WI38 (cell line): ENCODE measurements at regions not wholly inside any gene's neighbourhood (a gene's known extent, or its start where the extent isn't known, plus 50 kb on each side); places are given as distances from the start of the nearest gene placed in this dataset.

Experiments used
- H3K4me3 ChIP-seq: 2 replicates; pipeline ENCODE4 v1.5.1; 2011; ENCODE audit warnings: low read depth, mild to moderate bottlenecking, control low read depth, low read length
- TF ChIP-seq, protein P1 (sequence below): IDR thresholded peaks from 2 replicates; pipeline ENCODE4 v1.5.1; 2012; ENCODE audit warnings: low read depth, mild to moderate bottlenecking, control low read depth, low read length

DNA sequence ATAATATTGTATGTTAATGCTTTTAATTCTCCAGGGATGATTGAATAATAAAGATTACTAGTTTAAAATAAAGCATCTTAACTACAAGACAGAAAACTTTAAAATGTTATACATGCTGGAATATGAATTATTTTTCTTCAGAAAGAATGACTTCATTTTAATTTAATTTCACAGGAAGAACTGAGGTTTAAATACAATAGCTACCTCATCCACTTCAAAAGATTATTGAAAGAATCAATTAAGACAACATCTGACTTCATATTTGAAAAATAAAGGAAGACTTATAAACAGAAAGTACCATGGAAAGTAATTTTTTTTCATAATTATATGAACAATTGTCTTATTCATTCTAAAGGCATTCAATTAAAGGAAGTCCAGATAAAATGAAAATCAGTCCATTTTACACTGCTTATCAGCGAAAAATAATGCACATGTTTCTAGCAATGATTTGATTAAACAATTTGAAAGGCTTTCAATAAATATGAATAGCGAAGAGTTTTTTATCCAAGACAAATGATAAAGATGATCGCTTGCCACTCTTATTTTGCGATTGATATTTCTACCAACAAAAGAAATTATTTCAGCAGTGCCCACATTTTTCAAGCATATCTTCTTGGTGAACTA, 368.5 kb upstream of the OPRM1 start:
- TF ChIP-seq, protein P1, sequence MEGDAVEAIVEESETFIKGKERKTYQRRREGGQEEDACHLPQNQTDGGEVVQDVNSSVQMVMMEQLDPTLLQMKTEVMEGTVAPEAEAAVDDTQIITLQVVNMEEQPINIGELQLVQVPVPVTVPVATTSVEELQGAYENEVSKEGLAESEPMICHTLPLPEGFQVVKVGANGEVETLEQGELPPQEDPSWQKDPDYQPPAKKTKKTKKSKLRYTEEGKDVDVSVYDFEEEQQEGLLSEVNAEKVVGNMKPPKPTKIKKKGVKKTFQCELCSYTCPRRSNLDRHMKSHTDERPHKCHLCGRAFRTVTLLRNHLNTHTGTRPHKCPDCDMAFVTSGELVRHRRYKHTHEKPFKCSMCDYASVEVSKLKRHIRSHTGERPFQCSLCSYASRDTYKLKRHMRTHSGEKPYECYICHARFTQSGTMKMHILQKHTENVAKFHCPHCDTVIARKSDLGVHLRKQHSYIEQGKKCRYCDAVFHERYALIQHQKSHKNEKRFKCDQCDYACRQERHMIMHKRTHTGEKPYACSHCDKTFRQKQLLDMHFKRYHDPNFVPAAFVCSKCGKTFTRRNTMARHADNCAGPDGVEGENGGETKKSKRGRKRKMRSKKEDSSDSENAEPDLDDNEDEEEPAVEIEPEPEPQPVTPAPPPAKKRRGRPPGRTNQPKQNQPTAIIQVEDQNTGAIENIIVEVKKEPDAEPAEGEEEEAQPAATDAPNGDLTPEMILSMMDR = no peak
- no peak overlapping the region for H3K4me3 ChIP-seq

DNA sequence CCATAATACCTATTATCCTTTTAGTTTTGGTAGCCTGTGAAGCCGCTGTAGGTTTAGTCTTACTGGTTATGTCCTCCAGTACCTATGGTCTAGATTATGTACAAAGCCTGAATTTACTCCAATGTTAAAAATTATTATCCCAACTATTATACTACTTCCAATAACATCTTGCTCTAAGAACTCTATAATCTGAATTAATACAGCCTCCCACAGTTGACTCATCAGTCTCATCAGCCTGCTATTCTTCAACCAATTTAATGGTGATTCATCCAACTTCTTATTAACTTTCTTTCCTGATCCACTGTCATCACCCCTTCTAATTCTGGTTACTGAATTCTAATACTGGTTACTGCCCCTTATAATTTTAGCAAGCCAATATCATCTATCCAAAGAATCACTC, 370.3 kb upstream of the OPRM1 start:
- TF ChIP-seq, protein P1 = no peak
- H3K4me3 ChIP-seq = no peak overlapping the region

DNA sequence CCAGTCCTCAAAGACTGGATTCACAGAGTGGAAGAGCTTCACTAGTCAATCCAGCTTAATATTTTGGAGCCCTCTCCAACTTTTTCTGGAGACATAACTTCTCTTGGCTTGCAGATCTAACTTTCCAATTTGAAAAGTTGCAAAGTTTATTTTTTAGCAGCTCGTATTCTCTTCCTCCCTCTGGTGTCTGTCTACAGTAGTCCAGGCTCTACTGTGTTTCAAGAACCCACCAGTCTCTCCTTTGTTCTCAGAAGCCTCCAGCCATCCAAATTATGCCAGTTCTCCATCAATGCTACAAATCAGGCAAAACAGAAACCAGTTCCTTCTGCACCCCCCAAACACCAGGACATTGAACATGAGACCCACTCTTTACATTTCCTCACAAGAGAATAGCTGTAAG, 376.1 kb upstream of the OPRM1 start:
- TF ChIP-seq, protein P1 = no peak

DNA sequence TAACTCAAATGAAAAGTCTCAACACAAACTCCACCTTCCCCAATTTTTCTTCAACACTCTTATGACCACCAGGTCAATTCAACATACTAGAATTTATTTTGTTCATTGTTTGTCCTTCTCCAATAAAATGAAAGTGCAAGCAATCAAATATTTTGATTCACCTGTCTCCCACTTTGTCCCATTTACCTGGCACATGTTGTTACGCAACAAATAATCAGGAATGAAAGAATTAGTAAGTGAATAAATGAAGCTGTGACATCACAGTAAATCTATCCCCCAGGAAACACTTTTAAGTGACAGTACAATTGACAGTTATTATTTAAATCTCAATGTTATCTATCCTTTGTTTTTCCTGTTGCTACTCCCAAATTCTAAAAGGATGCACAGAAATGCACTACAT, 393.7 kb upstream of the OPRM1 start:
- TF ChIP-seq, protein P1 = no peak
- H3K4me3 ChIP-seq = no peak overlapping the region

More for the DNA sequence above, 376.1 kb upstream of the OPRM1 start:
- no peak overlapping the region for H3K4me3 ChIP-seq

DNA sequence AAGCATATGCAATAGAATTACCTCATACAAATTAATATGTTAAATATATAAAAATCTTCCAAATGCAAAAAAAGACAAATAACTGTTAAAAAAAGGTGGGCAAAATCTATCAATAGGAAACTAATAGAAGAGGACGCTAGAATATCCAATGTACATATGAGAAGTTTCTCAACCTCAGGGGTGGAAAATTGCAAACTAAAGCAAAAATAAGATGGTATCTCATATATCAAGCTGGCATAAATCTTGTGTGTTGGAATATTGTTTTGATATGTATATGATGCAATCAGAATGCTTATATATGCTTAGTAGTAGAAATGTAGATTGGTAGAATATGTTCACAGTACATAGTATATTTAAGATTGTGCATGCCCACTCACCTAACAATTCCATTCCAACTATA, 395.0 kb upstream of the OPRM1 start:
- TF ChIP-seq, protein P1 = no peak
- no peak overlapping the region for H3K4me3 ChIP-seq

DNA sequence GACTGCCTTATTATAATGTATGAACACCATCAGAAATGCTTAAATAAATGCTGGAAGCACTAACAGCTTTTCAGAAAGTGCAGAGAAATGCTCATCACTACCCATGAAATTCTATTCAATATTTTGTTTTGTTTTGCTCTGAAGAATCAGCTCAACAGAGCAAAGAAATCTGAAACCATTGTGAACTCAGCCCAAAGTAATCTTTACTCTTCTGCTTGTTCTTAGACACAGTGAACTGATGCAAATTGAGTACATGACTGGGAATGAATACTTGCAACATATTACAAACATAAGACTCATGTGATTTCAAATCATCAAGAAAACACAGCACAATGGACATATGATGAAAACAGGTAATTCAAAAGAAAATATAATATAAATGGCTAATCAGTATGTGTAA, 404.6 kb upstream of the OPRM1 start:
- H3K4me3 ChIP-seq = no peak overlapping the region
- TF ChIP-seq, protein P1 = no peak

DNA sequence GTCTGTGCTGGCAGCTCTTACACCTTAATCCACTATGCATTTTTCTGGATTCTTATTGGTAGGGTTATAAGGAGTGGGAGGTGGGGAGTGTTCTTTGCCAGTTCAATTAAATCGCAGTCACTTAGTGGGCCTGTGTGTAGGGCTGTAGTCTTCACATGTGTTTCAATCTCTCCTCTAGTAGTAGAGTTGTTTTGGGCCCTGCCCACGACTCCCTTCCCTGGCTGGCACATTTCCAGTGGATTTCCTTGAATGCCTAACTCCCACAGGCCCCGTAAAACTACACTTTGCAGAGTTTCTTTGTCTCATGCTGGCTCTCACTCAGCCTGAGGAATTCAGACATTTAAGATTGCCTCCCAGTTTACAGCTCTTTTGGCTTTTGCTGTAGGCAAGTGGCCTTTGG, 414.0 kb upstream of the OPRM1 start:
- H3K4me3 ChIP-seq = no peak overlapping the region

More for the DNA sequence above, 414.0 kb upstream of the OPRM1 start:
- TF ChIP-seq, protein P1 = no peak
